ENCODE measurements at regions not wholly inside any gene's neighbourhood (a gene's known extent, or its start where the extent isn't known, plus 50 kb on each side); places are given as distances from the start of the nearest gene placed in this dataset.

GRCh38 chr6:50586331-50586675, 127.0 kb upstream of the TFAP2D start:
- TF ChIP-seq EZH2 (IDR thresholded peaks at IDR 0.05; ENCODE audit: low read depth): no peak
- TF ChIP-seq CTCF (conservative IDR thresholded peaks at IDR 0.05): no peak

Measured in PC-9 (cell line).